Panc1 (cell line): ENCODE measurements at regions not wholly inside any gene's neighbourhood (a gene's known extent, or its start where the extent isn't known, plus 50 kb on each side); places are given as distances from the start of the nearest gene placed in this dataset.

ENCODE experiments used
- TF ChIP-seq, protein P1 (sequence below), 2 experiments: IDR thresholded peaks; 2 replicates each; pipeline ENCODE4 v1.6.1; 2011 to 2012; ENCODE audit warnings: low read depth in 2 of 2, control low read depth in 1 of 2, low read length in 1 of 2, mild to moderate bottlenecking in 1 of 2, moderate library complexity in 1 of 2; ENCODE audit not compliant: insufficient read depth in 1 of 2
- TF ChIP-seq, protein P2 (sequence below): fragments of 450-650 bp; IDR thresholded peaks from 2 replicates; pipeline ENCODE4 v1.5.1; 2017; ENCODE audit warnings: mild to moderate bottlenecking

DNA sequence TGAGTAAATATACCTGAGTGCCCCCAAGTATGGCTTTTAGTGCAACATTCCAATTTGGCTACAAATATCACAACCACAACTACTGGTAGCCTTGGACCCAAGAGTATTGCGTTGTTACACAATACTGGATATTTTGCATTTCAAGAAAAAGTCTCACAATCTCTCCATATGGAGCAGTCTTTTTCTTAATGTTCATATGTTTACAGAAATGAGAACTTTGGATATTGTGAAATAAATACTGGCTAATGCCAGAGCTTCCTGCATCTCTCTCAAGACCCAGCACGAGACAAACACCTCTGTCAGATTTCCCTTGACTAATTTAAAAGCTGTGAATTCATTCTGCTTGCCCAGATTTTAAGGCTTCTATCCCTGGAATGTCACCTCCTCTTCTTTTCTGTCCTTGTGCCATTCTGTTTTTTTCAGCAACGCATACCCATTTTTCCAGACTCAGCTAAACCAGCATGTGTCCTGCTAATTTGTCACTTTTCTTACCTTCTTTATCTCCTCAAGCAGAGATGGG, 136.2 kb upstream of the BACE2 start:
- TF ChIP-seq, protein P1, sequence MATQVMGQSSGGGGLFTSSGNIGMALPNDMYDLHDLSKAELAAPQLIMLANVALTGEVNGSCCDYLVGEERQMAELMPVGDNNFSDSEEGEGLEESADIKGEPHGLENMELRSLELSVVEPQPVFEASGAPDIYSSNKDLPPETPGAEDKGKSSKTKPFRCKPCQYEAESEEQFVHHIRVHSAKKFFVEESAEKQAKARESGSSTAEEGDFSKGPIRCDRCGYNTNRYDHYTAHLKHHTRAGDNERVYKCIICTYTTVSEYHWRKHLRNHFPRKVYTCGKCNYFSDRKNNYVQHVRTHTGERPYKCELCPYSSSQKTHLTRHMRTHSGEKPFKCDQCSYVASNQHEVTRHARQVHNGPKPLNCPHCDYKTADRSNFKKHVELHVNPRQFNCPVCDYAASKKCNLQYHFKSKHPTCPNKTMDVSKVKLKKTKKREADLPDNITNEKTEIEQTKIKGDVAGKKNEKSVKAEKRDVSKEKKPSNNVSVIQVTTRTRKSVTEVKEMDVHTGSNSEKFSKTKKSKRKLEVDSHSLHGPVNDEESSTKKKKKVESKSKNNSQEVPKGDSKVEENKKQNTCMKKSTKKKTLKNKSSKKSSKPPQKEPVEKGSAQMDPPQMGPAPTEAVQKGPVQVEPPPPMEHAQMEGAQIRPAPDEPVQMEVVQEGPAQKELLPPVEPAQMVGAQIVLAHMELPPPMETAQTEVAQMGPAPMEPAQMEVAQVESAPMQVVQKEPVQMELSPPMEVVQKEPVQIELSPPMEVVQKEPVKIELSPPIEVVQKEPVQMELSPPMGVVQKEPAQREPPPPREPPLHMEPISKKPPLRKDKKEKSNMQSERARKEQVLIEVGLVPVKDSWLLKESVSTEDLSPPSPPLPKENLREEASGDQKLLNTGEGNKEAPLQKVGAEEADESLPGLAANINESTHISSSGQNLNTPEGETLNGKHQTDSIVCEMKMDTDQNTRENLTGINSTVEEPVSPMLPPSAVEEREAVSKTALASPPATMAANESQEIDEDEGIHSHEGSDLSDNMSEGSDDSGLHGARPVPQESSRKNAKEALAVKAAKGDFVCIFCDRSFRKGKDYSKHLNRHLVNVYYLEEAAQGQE (IDR thresholded peaks at IDR 0.05; ENCODE audit: insufficient read depth in 1 of 2, low read depth in 2 of 2, low read length in 1 of 2), result no peak
- TF ChIP-seq, protein P2, sequence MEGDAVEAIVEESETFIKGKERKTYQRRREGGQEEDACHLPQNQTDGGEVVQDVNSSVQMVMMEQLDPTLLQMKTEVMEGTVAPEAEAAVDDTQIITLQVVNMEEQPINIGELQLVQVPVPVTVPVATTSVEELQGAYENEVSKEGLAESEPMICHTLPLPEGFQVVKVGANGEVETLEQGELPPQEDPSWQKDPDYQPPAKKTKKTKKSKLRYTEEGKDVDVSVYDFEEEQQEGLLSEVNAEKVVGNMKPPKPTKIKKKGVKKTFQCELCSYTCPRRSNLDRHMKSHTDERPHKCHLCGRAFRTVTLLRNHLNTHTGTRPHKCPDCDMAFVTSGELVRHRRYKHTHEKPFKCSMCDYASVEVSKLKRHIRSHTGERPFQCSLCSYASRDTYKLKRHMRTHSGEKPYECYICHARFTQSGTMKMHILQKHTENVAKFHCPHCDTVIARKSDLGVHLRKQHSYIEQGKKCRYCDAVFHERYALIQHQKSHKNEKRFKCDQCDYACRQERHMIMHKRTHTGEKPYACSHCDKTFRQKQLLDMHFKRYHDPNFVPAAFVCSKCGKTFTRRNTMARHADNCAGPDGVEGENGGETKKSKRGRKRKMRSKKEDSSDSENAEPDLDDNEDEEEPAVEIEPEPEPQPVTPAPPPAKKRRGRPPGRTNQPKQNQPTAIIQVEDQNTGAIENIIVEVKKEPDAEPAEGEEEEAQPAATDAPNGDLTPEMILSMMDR, result no peak
